ENCODE measurements at regions not wholly inside any gene's neighbourhood (a gene's known extent, or its start where the extent isn't known, plus 50 kb on each side); places are given as distances from the start of the nearest gene placed in this dataset.

GRCh38 chr9:81499594-81499993 lies 189.8 kb downstream of the TLE1 start:
- H3K9me3 Mint-ChIP-seq = no peaks in the 10 kb centered on the region
- no peak overlapping the region for H3K27ac Mint-ChIP-seq
- H3K4me3 Mint-ChIP-seq = no peak overlapping the region
- DNase-seq = no peak
- no peaks in the 10 kb centered on the region for H3K36me3 Mint-ChIP-seq (ENCODE audit: low read depth)
- H3K4me1 Mint-ChIP-seq (ENCODE audit: low read depth) = no peaks in the 10 kb centered on the region
- no peaks in the 10 kb centered on the region for H3K27me3 Mint-ChIP-seq

GRCh38 chr9:81499021-81499454 lies 190.3 kb downstream of the TLE1 start:
- Mint-ChIP-seq H3K9me3 (no peaks in the 10 kb centered on the region), H3K4me3 (no peak overlapping the region), H3K4me1 (ENCODE audit: low read depth) (no peaks in the 10 kb centered on the region), H3K27me3 (no peaks in the 10 kb centered on the region), H3K36me3 (ENCODE audit: low read depth) (no peaks in the 10 kb centered on the region), H3K27ac (no peak overlapping the region)
- DNase-seq = no peak

GRCh38 chr9:81498576-81498975 lies 190.8 kb downstream of the TLE1 start:
- Mint-ChIP-seq H3K4me3 (no peak overlapping the region), H3K4me1 (ENCODE audit: low read depth) (no peaks in the 10 kb centered on the region), H3K36me3 (ENCODE audit: low read depth) (no peaks in the 10 kb centered on the region), H3K27ac (no peak overlapping the region), H3K27me3 (no peaks in the 10 kb centered on the region), H3K9me3 (no peaks in the 10 kb centered on the region)
- no peak for DNase-seq

- H3K4me1 Mint-ChIP-seq (ENCODE audit: low read depth) = no peaks in the 10 kb centered on the region
- H3K36me3 Mint-ChIP-seq (ENCODE audit: low read depth) = no peaks in the 10 kb centered on the region
- no peaks in the 10 kb centered on the region for H3K27me3 Mint-ChIP-seq
- H3K9me3 Mint-ChIP-seq = no peaks in the 10 kb centered on the region
- H3K27ac Mint-ChIP-seq = no peak overlapping the region
- DNase-seq = no peak
- H3K4me3 Mint-ChIP-seq = no peak overlapping the region
Observed at GRCh38 chr9:81497091-81497490, 192.3 kb downstream of the TLE1 start.

GRCh38 chr9:81492710-81493447 lies 196.5 kb downstream of the TLE1 start:
- H3K36me3 Mint-ChIP-seq (ENCODE audit: low read depth) = no peaks in the 10 kb centered on the region
- no peaks in the 10 kb centered on the region for H3K4me1 Mint-ChIP-seq (ENCODE audit: low read depth)
- H3K27ac Mint-ChIP-seq = no peak overlapping the region
- no peaks in the 10 kb centered on the region for H3K27me3 Mint-ChIP-seq
- no peak for DNase-seq
- no peak overlapping the region for H3K4me3 Mint-ChIP-seq
- no peaks in the 10 kb centered on the region for H3K9me3 Mint-ChIP-seq

GRCh38 chr9:81490605-81491331 lies 198.6 kb downstream of the TLE1 start:
- H3K36me3 Mint-ChIP-seq (ENCODE audit: low read depth) = no peaks in the 10 kb centered on the region
- no peak for DNase-seq
- H3K9me3 Mint-ChIP-seq = no peaks in the 10 kb centered on the region
- H3K27ac Mint-ChIP-seq = no peak overlapping the region
- H3K27me3 Mint-ChIP-seq = no peaks in the 10 kb centered on the region
- H3K4me1 Mint-ChIP-seq (ENCODE audit: low read depth) = no peaks in the 10 kb centered on the region
- H3K4me3 Mint-ChIP-seq = no peak overlapping the region

- H3K9me3 Mint-ChIP-seq = peaks cover 2% of the 10 kb centered on the region
- no peaks in the 10 kb centered on the region for H3K27me3 Mint-ChIP-seq
- no peaks in the 10 kb centered on the region for H3K4me1 Mint-ChIP-seq (ENCODE audit: low read depth)
- H3K4me3 Mint-ChIP-seq = no peak overlapping the region
- H3K36me3 Mint-ChIP-seq (ENCODE audit: low read depth) = no peaks in the 10 kb centered on the region
- no peak overlapping the region for H3K27ac Mint-ChIP-seq
- no peak for DNase-seq
Observed at GRCh38 chr9:81489046-81489445, 200.3 kb downstream of the TLE1 start.

- Mint-ChIP-seq H3K9me3 (peaks cover 5% of the 10 kb centered on the region), H3K27me3 (no peaks in the 10 kb centered on the region), H3K4me1 (ENCODE audit: low read depth) (no peaks in the 10 kb centered on the region), H3K27ac (no peak overlapping the region), H3K36me3 (ENCODE audit: low read depth) (no peaks in the 10 kb centered on the region), H3K4me3 (no peak overlapping the region)
- no peak for DNase-seq
Observed at GRCh38 chr9:81480828-81481604, 208.3 kb downstream of the TLE1 start.

- no peak overlapping the region for H3K4me3 Mint-ChIP-seq
- peaks cover 4% of the 10 kb centered on the region for H3K9me3 Mint-ChIP-seq
- no peak overlapping the region for H3K27ac Mint-ChIP-seq
- H3K36me3 Mint-ChIP-seq (ENCODE audit: low read depth) = no peaks in the 10 kb centered on the region
- DNase-seq = no peak
- H3K4me1 Mint-ChIP-seq (ENCODE audit: low read depth) = no peaks in the 10 kb centered on the region
- no peaks in the 10 kb centered on the region for H3K27me3 Mint-ChIP-seq
Observed at GRCh38 chr9:81479573-81479972, 209.8 kb downstream of the TLE1 start.

- H3K9me3 Mint-ChIP-seq = peaks cover 4% of the 10 kb centered on the region
- H3K4me3 Mint-ChIP-seq = no peak overlapping the region
- no peak overlapping the region for H3K27ac Mint-ChIP-seq
- DNase-seq = no peak
- H3K4me1 Mint-ChIP-seq (ENCODE audit: low read depth) = no peaks in the 10 kb centered on the region
- H3K36me3 Mint-ChIP-seq (ENCODE audit: low read depth) = no peaks in the 10 kb centered on the region
- H3K27me3 Mint-ChIP-seq = no peaks in the 10 kb centered on the region
Observed at GRCh38 chr9:81477669-81478068, 211.7 kb downstream of the TLE1 start.

GRCh38 chr9:81476813-81477490 lies 212.4 kb downstream of the TLE1 start:
- no peaks in the 10 kb centered on the region for H3K4me1 Mint-ChIP-seq (ENCODE audit: low read depth)
- peaks cover 4% of the 10 kb centered on the region for H3K9me3 Mint-ChIP-seq
- H3K36me3 Mint-ChIP-seq (ENCODE audit: low read depth) = no peaks in the 10 kb centered on the region
- H3K27ac Mint-ChIP-seq = no peak overlapping the region
- no peaks in the 10 kb centered on the region for H3K27me3 Mint-ChIP-seq
- H3K4me3 Mint-ChIP-seq = no peak overlapping the region
- no peak for DNase-seq

- Mint-ChIP-seq H3K27me3 (no peaks in the 10 kb centered on the region), H3K9me3 (no peaks in the 10 kb centered on the region), H3K27ac (no peak overlapping the region), H3K36me3 (ENCODE audit: low read depth) (no peaks in the 10 kb centered on the region), H3K4me1 (ENCODE audit: low read depth) (no peaks in the 10 kb centered on the region), H3K4me3 (no peak overlapping the region)
- DNase-seq = no peak
Observed at GRCh38 chr9:81474792-81475191, 214.6 kb downstream of the TLE1 start.

GRCh38 chr9:81474125-81474524 lies 215.2 kb downstream of the TLE1 start:
- Mint-ChIP-seq H3K9me3 (no peaks in the 10 kb centered on the region), H3K4me1 (ENCODE audit: low read depth) (no peaks in the 10 kb centered on the region), H3K36me3 (ENCODE audit: low read depth) (no peaks in the 10 kb centered on the region), H3K27me3 (no peaks in the 10 kb centered on the region), H3K4me3 (no peak overlapping the region), H3K27ac (no peak overlapping the region)
- no peak for DNase-seq

GRCh38 chr9:81473708-81474107 lies 215.6 kb downstream of the TLE1 start:
- H3K27me3 Mint-ChIP-seq = no peaks in the 10 kb centered on the region
- no peak for DNase-seq

More at GRCh38 chr9:81473708-81474107, 215.6 kb downstream of the TLE1 start:
- Mint-ChIP-seq H3K27ac (no peak overlapping the region), H3K4me3 (no peak overlapping the region), H3K9me3 (no peaks in the 10 kb centered on the region), H3K36me3 (ENCODE audit: low read depth) (no peaks in the 10 kb centered on the region), H3K4me1 (ENCODE audit: low read depth) (no peaks in the 10 kb centered on the region)
